SJCRH30 (cell line): ENCODE measurements at regions not wholly inside any gene's neighbourhood (a gene's known extent, or its start where the extent isn't known, plus 50 kb on each side); places are given as distances from the start of the nearest gene placed in this dataset.

Experiments used
- DNase-seq, 2 experiments: peaks; one replicate each; pipeline ENCODE4 v3.0.0-alpha.2; 2015 to 2020
- H3K27ac ChIP-seq: fragments of 250-450 bp; sonication (Bioruptor Pico); 2 replicates; pipeline ENCODE4 v1.5.1; 2020; ENCODE audit warnings: mild to moderate bottlenecking, moderate library complexity
- H3K27me3 ChIP-seq: fragments of 250-450 bp; sonication (Bioruptor Pico); 2 replicates; pipeline ENCODE4 v1.5.1; 2020; ENCODE audit warnings: mild to moderate bottlenecking, moderate library complexity
- H3K36me3 ChIP-seq: fragments of 250-450 bp; sonication (Bioruptor Pico); 2 replicates; pipeline ENCODE4 v1.5.1; 2020; ENCODE audit warnings: mild to moderate bottlenecking, moderate library complexity
- H3K4me1 ChIP-seq: fragments of 250-450 bp; sonication (Bioruptor Pico); 2 replicates; pipeline ENCODE4 v1.5.1; 2020; ENCODE audit warnings: mild to moderate bottlenecking, moderate library complexity
- H3K4me3 ChIP-seq: fragments of 250-450 bp; sonication (Bioruptor Pico); 2 replicates; pipeline ENCODE4 v1.5.1; 2020; ENCODE audit warnings: mild to moderate bottlenecking, moderate library complexity
- H3K9me3 ChIP-seq: fragments of 250-450 bp; sonication (Bioruptor Pico); replicated peaks from 2 replicates; pipeline ENCODE4 v1.5.1; 2020; ENCODE audit warnings: mild to moderate bottlenecking, moderate library complexity

DNA sequence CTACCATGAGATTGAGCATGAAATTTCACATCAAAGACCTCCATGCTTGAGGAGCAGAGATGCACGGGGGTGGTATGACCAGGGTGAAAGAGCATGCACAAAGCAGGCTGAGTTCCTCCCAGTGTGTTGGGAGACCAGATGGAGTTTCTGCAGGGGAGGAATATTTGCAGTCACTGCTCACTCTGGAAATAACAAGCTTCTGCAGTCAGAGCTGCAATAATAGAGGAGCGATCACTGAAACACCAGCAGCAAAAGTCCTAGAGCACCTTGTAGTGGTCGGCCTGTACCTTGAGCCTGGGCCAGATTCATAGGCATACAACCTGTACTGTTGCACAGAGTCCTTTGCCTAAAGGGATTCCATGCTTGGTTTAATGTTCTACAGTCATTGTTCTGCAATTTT lies 184.5 kb upstream of the SP8 start:
- H3K27me3 ChIP-seq, result no peaks in the 10 kb centered on the region

GRCh38 chr7:20980232-20980631 lies 193.5 kb upstream of the SP8 start:
- no peaks in the 10 kb centered on the region for H3K27me3 ChIP-seq
- H3K9me3 ChIP-seq, result 0 out of 2 replicates have a peak, but pooled peaks cover 3% of the 10 kb centered on the region
- no peak for DNase-seq
- no peaks in the 10 kb centered on the region for H3K36me3 ChIP-seq
- no peak overlapping the region for H3K4me3 ChIP-seq
- H3K4me1 ChIP-seq, result no peaks in the 10 kb centered on the region
- H3K27ac ChIP-seq, result no peak overlapping the region

More for the DNA sequence above, 184.5 kb upstream of the SP8 start:
- no peak overlapping the region for H3K4me3 ChIP-seq
- DNase-seq, result no peak
- no peaks in the 10 kb centered on the region for H3K9me3 ChIP-seq
- no peaks in the 10 kb centered on the region for H3K4me1 ChIP-seq
- no peaks in the 10 kb centered on the region for H3K36me3 ChIP-seq
- no peak overlapping the region for H3K27ac ChIP-seq

GRCh38 chr7:20980668-20981264 lies 194.1 kb upstream of the SP8 start:
- Histone ChIP-seq H3K27ac (no peak overlapping the region), H3K4me1 (no peaks in the 10 kb centered on the region), H3K36me3 (no peaks in the 10 kb centered on the region), H3K27me3 (no peaks in the 10 kb centered on the region), H3K4me3 (no peak overlapping the region), H3K9me3 (0 out of 2 replicates have a peak, but pooled peaks cover 3% of the 10 kb centered on the region)
- DNase-seq, result no peak

GRCh38 chr7:20988340-20988739 lies 201.7 kb upstream of the SP8 start:
- Histone ChIP-seq H3K4me3 (no peak overlapping the region), H3K27me3 (no peaks in the 10 kb centered on the region), H3K9me3 (no peaks in the 10 kb centered on the region), H3K4me1 (no peaks in the 10 kb centered on the region), H3K27ac (no peak overlapping the region), H3K36me3 (no peaks in the 10 kb centered on the region)
- DNase-seq, result no peak

DNA sequence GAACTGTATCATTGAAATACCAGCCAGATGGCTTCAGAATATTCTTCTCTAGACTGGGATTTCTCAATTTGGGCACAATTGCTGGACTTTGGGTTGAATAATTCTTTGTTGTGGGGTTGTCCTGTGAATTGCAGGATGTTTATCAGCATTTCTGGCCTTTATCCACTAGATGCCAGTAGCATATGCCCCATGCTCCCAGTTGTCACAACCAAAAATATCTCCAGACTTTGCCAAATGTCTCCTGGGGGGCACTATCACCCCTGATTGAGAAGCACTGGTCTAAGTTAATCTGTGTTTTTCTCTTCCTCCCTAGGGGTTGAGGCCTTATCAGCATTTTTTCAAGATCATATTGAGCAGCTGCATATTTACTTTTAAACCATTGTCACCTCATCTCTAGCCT lies 204.9 kb upstream of the SP8 start:
- DNase-seq, result peak in 1 of 2 experiments; percentile 12
- H3K4me3 ChIP-seq, result no peak overlapping the region
- no peaks in the 10 kb centered on the region for H3K36me3 ChIP-seq
- H3K27ac ChIP-seq, result no peak overlapping the region
- no peaks in the 10 kb centered on the region for H3K4me1 ChIP-seq
- no peaks in the 10 kb centered on the region for H3K9me3 ChIP-seq
- H3K27me3 ChIP-seq, result no peaks in the 10 kb centered on the region

- no peak for DNase-seq
Measured at GRCh38 chr7:20993693-20994092, 207.0 kb upstream of the SP8 start.

GRCh38 chr7:20998309-20998708 lies 211.6 kb upstream of the SP8 start:
- Histone ChIP-seq H3K4me1 (no peaks in the 10 kb centered on the region), H3K9me3 (no peaks in the 10 kb centered on the region), H3K36me3 (no peaks in the 10 kb centered on the region), H3K27me3 (no peaks in the 10 kb centered on the region), H3K27ac (no peak overlapping the region), H3K4me3 (no peak overlapping the region)
- DNase-seq, result no peak

More at GRCh38 chr7:20993693-20994092, 207.0 kb upstream of the SP8 start:
- H3K4me1 ChIP-seq, result no peaks in the 10 kb centered on the region
- no peaks in the 10 kb centered on the region for H3K9me3 ChIP-seq
- no peak overlapping the region for H3K4me3 ChIP-seq
- H3K27me3 ChIP-seq, result no peaks in the 10 kb centered on the region
- no peaks in the 10 kb centered on the region for H3K36me3 ChIP-seq
- no peak overlapping the region for H3K27ac ChIP-seq

- H3K9me3 ChIP-seq, result no peaks in the 10 kb centered on the region
Measured at GRCh38 chr7:21011153-21011552, 224.5 kb upstream of the SP8 start.

DNA sequence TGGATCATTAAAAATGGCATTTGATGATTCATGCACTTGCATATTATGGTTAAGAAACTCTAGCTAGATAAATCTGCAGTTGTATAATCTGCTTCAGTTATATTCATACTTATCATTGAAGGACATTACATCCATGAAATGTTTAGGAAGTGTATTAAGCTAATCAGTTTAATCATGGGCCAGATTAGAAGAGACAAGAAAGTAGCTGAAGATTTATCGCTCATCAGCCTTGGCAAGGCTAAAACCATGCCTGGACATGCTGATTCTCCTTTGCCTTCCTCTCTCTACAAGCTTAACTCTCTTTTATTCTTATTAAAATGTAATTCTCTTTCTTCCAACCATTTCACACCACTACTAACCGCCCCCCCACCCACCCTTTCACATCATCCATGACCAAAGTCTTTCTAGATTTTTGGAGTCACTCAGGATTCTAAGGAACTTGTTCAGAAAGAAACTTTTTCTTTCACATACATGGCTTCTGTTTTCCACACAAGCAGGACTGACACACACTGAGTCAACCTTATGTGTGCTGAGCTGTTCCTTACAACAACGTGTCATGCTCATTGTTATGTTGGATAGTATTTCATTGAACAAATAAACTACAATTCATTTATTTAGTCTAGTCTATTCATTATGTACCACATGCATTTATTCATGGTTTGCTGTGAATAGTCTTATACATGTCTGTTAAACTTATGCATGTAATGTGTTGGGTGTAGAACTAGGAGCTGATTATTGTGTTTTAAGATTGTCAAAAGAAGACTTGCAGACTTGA lies 227.3 kb upstream of the SP8 start:
- no peaks in the 10 kb centered on the region for H3K36me3 ChIP-seq
- no peak for DNase-seq
- no peaks in the 10 kb centered on the region for H3K4me1 ChIP-seq
- H3K27me3 ChIP-seq, result no peaks in the 10 kb centered on the region
- H3K9me3 ChIP-seq, result no peaks in the 10 kb centered on the region
- H3K27ac ChIP-seq, result no peak overlapping the region
- no peak overlapping the region for H3K4me3 ChIP-seq

More at GRCh38 chr7:21011153-21011552, 224.5 kb upstream of the SP8 start:
- Histone ChIP-seq H3K27me3 (no peaks in the 10 kb centered on the region), H3K36me3 (no peaks in the 10 kb centered on the region), H3K4me1 (no peaks in the 10 kb centered on the region), H3K4me3 (no peak overlapping the region), H3K27ac (no peak overlapping the region)
- DNase-seq, result no peak

DNA sequence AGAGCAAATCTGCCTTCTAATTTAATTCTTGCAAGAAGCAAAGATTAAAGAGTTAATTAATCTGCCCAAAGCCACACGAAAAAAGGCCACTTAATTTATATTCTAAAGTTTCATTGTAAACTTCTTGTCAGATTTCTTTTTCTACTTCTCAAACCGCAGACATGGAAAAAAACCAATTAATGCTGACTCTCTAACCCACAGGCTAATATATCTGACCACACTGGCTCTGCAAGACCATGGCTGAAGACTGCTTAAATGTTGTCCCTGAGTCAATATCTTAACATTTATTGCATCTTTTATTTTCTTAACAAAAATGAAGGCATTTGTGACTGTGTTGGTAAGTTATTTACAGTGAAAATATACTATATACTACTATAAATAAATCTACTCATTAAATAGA lies 234.0 kb upstream of the SP8 start:
- H3K4me3 ChIP-seq, result no peak overlapping the region
- H3K4me1 ChIP-seq, result no peaks in the 10 kb centered on the region
- no peak overlapping the region for H3K27ac ChIP-seq
- no peaks in the 10 kb centered on the region for H3K27me3 ChIP-seq
- no peaks in the 10 kb centered on the region for H3K9me3 ChIP-seq
- DNase-seq, result no peak
- no peaks in the 10 kb centered on the region for H3K36me3 ChIP-seq

DNA sequence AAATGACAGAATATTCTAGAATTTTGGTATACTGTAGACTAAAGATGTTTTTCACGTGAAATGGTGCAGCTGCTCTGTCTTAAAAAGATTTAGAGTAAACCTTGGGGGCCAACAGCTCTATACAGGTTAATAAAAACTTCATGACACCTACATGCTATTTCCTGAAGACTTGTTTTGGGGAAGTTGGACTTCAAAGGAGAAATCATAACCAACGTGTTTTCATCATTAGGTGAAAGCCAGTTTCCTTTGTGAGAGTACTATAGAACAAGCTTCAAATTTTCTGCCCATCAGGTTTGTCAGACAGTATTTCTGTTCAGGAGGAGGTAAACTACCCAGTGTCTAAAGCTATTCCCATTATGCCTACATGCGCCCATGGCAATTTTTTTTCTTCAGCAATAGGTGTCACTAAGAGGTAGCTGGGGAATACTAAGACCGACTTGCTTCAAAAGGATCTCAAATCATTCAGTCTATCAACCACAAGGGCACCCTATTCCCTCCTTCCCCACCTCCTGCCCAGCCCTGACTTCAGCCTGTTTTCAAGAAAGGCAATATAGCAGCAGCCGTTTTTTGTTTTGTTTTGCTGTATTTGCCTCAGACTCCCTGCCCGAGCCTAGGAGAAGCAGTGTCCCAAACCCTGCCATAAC lies 237.3 kb upstream of the SP8 start:
- Histone ChIP-seq H3K27me3 (no peaks in the 10 kb centered on the region), H3K9me3 (no peaks in the 10 kb centered on the region), H3K4me1 (peaks cover 10% of the 10 kb centered on the region; the same call in 1 of the 2 replicates), H3K36me3 (no peaks in the 10 kb centered on the region), H3K27ac (no peak overlapping the region), H3K4me3 (no peak overlapping the region)
- no peak for DNase-seq

- Histone ChIP-seq H3K27ac (no peak overlapping the region), H3K36me3 (no peaks in the 10 kb centered on the region), H3K9me3 (no peaks in the 10 kb centered on the region), H3K4me1 (peaks cover 14% of the 10 kb centered on the region; the same call in 1 of the 2 replicates), H3K4me3 (no peak overlapping the region), H3K27me3 (no peaks in the 10 kb centered on the region)
- no peak for DNase-seq
Measured at GRCh38 chr7:21024485-21024867, 237.8 kb upstream of the SP8 start.

DNA sequence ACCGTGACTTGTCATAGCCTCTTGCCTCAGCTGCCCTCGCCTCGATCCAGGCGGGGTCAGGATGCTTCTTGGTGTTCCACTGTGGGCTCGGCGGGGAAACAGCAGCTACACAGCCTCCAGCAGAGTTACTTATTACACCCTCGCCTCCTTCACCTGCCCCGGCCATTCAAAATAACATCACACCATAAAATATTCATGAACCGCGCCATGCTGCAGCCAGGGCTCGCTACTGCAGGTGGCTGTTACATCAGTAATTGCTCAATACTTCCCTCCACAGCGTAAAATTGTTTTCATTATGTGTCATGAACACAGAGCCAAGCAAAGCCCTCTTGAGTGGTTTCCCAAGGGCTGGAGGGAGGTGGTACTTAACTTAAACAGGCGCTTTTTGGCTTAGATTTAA lies 241.5 kb upstream of the SP8 start:
- H3K9me3 ChIP-seq, result no peaks in the 10 kb centered on the region
- H3K36me3 ChIP-seq, result no peaks in the 10 kb centered on the region
- H3K27ac ChIP-seq, result no peak overlapping the region
- H3K4me1 ChIP-seq, result peaks cover 14% of the 10 kb centered on the region; the same call in 1 of the 2 replicates
- H3K4me3 ChIP-seq, result peak overlapping the region; percentile 26
- peak; percentile 78 to 91 for DNase-seq
- H3K27me3 ChIP-seq, result no peaks in the 10 kb centered on the region

GRCh38 chr7:21028599-21028998 lies 241.9 kb upstream of the SP8 start:
- Histone ChIP-seq H3K4me1 (peaks cover 14% of the 10 kb centered on the region; the same call in 1 of the 2 replicates), H3K27me3 (no peaks in the 10 kb centered on the region), H3K4me3 (no peak overlapping the region; the same call in 1 of the 2 replicates), H3K36me3 (no peaks in the 10 kb centered on the region), H3K27ac (no peak overlapping the region), H3K9me3 (no peaks in the 10 kb centered on the region)
- DNase-seq, result no peak

GRCh38 chr7:21029006-21029405 lies 242.3 kb upstream of the SP8 start:
- no peaks in the 10 kb centered on the region for H3K36me3 ChIP-seq
- H3K4me3 ChIP-seq, result no peak overlapping the region
- H3K9me3 ChIP-seq, result no peaks in the 10 kb centered on the region
- DNase-seq, result no peak
- H3K27ac ChIP-seq, result no peak overlapping the region
- H3K4me1 ChIP-seq, result peaks cover 14% of the 10 kb centered on the region; the same call in 1 of the 2 replicates
- H3K27me3 ChIP-seq, result no peaks in the 10 kb centered on the region
